Natural killer cell (primary cell): ENCODE measurements at regions not wholly inside any gene's neighbourhood (a gene's known extent, or its start where the extent isn't known, plus 50 kb on each side); places are given as distances from the start of the nearest gene placed in this dataset.

Experiments
- ATAC-seq, 3 donors: fragments of 150-1000 bp in 2 of 3; fragments of 200-7000 bp in 1 of 3; cut with Tn5 transposase; 1 replicate in 1 of 3; 2 replicates in 2 of 3; pipeline ENCODE4 v1.10.0; 2021; ENCODE audit warnings: mild to moderate bottlenecking in 2 of 3, moderate library complexity in 2 of 3
- DNase-seq, 2 donors: peaks; one replicate each; pipeline versions ENCODE4 v3.0.0 to v3.0.0-alpha.2; 2013 to 2021; ENCODE audit warnings: mixed read lengths in 1 of 2
- H3K27ac ChIP-seq: one replicate; pipeline ENCODE4 v1.5.1; 2013; ENCODE audit warnings: mild to moderate bottlenecking, low read length
- H3K27me3 ChIP-seq: one replicate; pipeline ENCODE4 v1.6.1; 2013; ENCODE audit warnings: low read length; ENCODE audit not compliant: control insufficient read depth, insufficient read depth
- H3K36me3 ChIP-seq: one replicate; pipeline ENCODE4 v1.6.1; 2013; ENCODE audit warnings: low read length; ENCODE audit not compliant: control insufficient read depth, insufficient read depth
- H3K4me1 ChIP-seq: one replicate; pipeline ENCODE4 v1.6.1; 2013; ENCODE audit warnings: low read length; ENCODE audit not compliant: control insufficient read depth, insufficient read depth
- H3K4me3 ChIP-seq: one replicate; pipeline ENCODE4 v1.5.1; 2013; ENCODE audit warnings: low read length
- H3K9me3 ChIP-seq: one replicate; pipeline ENCODE4 v1.6.1; 2013; ENCODE audit warnings: low read length; ENCODE audit not compliant: control insufficient read depth, insufficient read depth
- H3K27ac Mint-ChIP-seq, 2 donors: one replicate each; pipeline ENCODE4 v1.8.0; 2022; ENCODE audit warnings: mild to moderate bottlenecking in 2 of 2, mixed read lengths in 2 of 2, moderate library complexity in 1 of 2
- H3K27me3 Mint-ChIP-seq, 2 donors: one replicate each; pipeline ENCODE4 v1.8.0; 2022; ENCODE audit warnings: low read depth in 2 of 2, mixed read lengths in 2 of 2
- H3K36me3 Mint-ChIP-seq: one replicate; pipeline ENCODE4 v1.8.0; 2022; ENCODE audit warnings: mixed read lengths
- H3K4me1 Mint-ChIP-seq, 2 donors: one replicate each; pipeline ENCODE4 v1.8.0; 2022; ENCODE audit warnings: mixed read lengths in 2 of 2
- H3K4me3 Mint-ChIP-seq: one replicate; pipeline ENCODE4 v1.8.0; 2022; ENCODE audit warnings: mild to moderate bottlenecking, moderate library complexity, mixed read lengths
- H3K9me3 Mint-ChIP-seq, 2 donors: one replicate each; pipeline ENCODE4 v1.8.0; 2022; ENCODE audit warnings: mixed read lengths in 2 of 2
- CTCF ChIP-seq: fragments of 200-600 bp; IDR thresholded peaks from one replicate; pipeline ENCODE4 v1.8.0; 2022; ENCODE audit warnings: antibody characterized with exemption
- WGBS: methylation state at CpG from one replicate; pipeline ENCODE4 v1.1.7; 2013; ENCODE audit warnings: missing lambda C conversion rate; ENCODE audit not compliant: insufficient coverage; 5-methylcytosine and 5-hydroxymethylcytosine counted together
- intact Hi-C: fragments of 100-400 bp; cut with micrococcal nuclease; formaldehyde crosslinking; loops from one replicate; pipeline ENCODE4 v1.14.2; 2022

GRCh38 chr4:66216252-66216651 lies 546.0 kb upstream of the EPHA5 start:
- intact Hi-C loops, result no loop called here
- H3K27ac Mint-ChIP-seq, result no peak overlapping the region
- DNase-seq (no peak), ATAC-seq (no peak)
- no peaks in the 10 kb centered on the region for H3K27me3 Mint-ChIP-seq
- TF ChIP-seq CTCF, result no peak
- H3K36me3 ChIP-seq, result no peaks in the 10 kb centered on the region
- peaks cover 6% of the 10 kb centered on the region for H3K36me3 Mint-ChIP-seq
- H3K4me3 ChIP-seq, result no peak overlapping the region
- peaks cover 9 to 29% of the 10 kb centered on the region in 2 donors for H3K9me3 Mint-ChIP-seq
- H3K4me1 Mint-ChIP-seq, result no peaks in the 10 kb centered on the region
- H3K4me1 ChIP-seq, result no peaks in the 10 kb centered on the region
- H3K4me3 Mint-ChIP-seq, result no peak overlapping the region
- H3K27ac ChIP-seq, result no peak overlapping the region
- no peaks in the 10 kb centered on the region for H3K27me3 ChIP-seq
- H3K9me3 ChIP-seq, result no peaks in the 10 kb centered on the region

GRCh38 chr4:66212489-66212888 lies 542.2 kb upstream of the EPHA5 start:
- Mint-ChIP-seq H3K4me1 (no peaks in the 10 kb centered on the region), H3K9me3 (peaks cover 15 to 18% of the 10 kb centered on the region in 2 donors), H3K4me3 (no peak overlapping the region), H3K27ac (no peak overlapping the region), H3K36me3 (peaks cover 14% of the 10 kb centered on the region), H3K27me3 (no peaks in the 10 kb centered on the region)
- no peaks in the 10 kb centered on the region for H3K27me3 ChIP-seq
- intact Hi-C loops, result no loop called here
- H3K4me1 ChIP-seq, result no peaks in the 10 kb centered on the region
- H3K27ac ChIP-seq, result no peak overlapping the region
- WGBS, result 84% methylated on average over 2 of the region's 5 CpGs
- H3K4me3 ChIP-seq, result no peak overlapping the region
- ATAC-seq, result no peak
- TF ChIP-seq CTCF, result no peak
- H3K9me3 ChIP-seq, result peaks cover 2% of the 10 kb centered on the region
- DNase-seq, result no peak
- no peaks in the 10 kb centered on the region for H3K36me3 ChIP-seq

GRCh38 chr4:66204534-66205247 lies 534.4 kb upstream of the EPHA5 start:
- no peak for ATAC-seq
- Histone ChIP-seq H3K4me3 (no peak overlapping the region), H3K36me3 (no peaks in the 10 kb centered on the region), H3K27ac (no peak overlapping the region), H3K4me1 (no peaks in the 10 kb centered on the region), H3K27me3 (no peaks in the 10 kb centered on the region), H3K9me3 (peaks cover 5% of the 10 kb centered on the region)
- Mint-ChIP-seq H3K9me3 (peaks cover 7 to 8% of the 10 kb centered on the region in 2 donors), H3K4me3 (no peak overlapping the region), H3K27ac (no peak overlapping the region), H3K27me3 (no peaks in the 10 kb centered on the region), H3K4me1 (no peaks in the 10 kb centered on the region), H3K36me3 (peaks cover 8% of the 10 kb centered on the region)
- DNase-seq, result no peak
- intact Hi-C loops, result no loop called here
- 67% methylated on average over 2 of the region's 3 CpGs for WGBS
- TF ChIP-seq CTCF, result no peak

- intact Hi-C loops, result no loop called here
- no peak for DNase-seq
- H3K4me3 Mint-ChIP-seq, result no peak overlapping the region
Measured at GRCh38 chr4:66202870-66203269, 532.6 kb upstream of the EPHA5 start.

More at GRCh38 chr4:66202870-66203269, 532.6 kb upstream of the EPHA5 start:
- Mint-ChIP-seq H3K27me3 (no peaks in the 10 kb centered on the region), H3K4me1 (no peaks in the 10 kb centered on the region), H3K36me3 (peaks cover under 1% of the 10 kb centered on the region), H3K27ac (no peak overlapping the region), H3K9me3 (peaks cover 4 to 8% of the 10 kb centered on the region in 2 donors)
- WGBS, result 87% methylated on average over 2 of the region's 4 CpGs
- Histone ChIP-seq H3K27ac (no peak overlapping the region), H3K4me3 (no peak overlapping the region), H3K9me3 (peaks cover 5% of the 10 kb centered on the region), H3K27me3 (no peaks in the 10 kb centered on the region), H3K36me3 (no peaks in the 10 kb centered on the region), H3K4me1 (no peaks in the 10 kb centered on the region)
- TF ChIP-seq CTCF, result no peak
- no peak for ATAC-seq
